SW480 (cell line): ENCODE measurements at regions not wholly inside any gene's neighbourhood (a gene's known extent, or its start where the extent isn't known, plus 50 kb on each side); places are given as distances from the start of the nearest gene placed in this dataset.

ENCODE experiments used
- DNase-seq: peaks from one replicate; pipeline ENCODE4 v3.0.0-alpha.2; 2016; ENCODE audit warnings: low spot score

DNA sequence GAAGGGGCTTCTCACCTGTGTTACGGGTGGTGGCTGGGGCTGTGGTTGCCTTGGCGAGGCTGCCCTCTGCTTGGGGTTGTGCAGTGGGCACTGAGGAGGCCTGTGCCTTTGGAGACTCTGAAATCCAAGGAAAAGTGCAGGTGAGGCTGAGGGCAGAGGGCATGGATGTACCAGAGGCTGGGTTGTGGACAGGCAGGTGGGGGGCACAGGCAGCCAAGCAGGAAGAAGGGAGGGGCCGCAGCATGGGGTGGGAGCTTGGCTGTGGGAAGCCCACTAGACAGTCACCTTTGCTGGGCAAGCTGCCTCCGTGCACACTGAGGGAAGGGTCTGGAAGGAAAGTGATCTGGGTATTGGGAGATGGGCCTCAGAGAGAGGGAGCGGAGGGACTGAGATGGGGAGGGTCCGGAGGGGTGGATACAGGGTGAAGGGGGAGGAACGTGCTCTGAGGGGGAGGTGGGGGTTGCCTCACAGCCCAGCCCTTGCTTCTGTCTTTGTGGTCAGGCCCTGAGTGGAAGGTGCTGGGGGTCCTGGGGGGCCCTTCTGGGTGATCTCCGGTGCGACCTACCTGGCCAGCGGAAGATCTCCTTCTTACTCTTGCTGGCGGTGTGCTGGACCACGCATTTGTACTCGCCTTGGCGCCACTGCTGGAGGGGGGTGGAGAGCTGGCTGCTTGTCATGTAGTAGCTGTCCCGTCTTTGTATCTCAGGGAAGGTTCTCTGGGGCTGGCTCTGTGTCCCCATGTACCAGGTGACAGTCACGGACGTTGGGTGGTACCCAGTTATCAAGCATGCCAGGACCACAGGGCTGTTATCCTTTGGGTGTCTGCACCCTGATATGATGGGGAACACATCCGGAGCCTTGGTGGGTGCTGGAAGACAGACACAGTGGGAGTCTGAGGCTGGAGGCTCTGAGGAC, 318.7 kb downstream of the TMEM121 start:
- no peak for DNase-seq

DNA sequence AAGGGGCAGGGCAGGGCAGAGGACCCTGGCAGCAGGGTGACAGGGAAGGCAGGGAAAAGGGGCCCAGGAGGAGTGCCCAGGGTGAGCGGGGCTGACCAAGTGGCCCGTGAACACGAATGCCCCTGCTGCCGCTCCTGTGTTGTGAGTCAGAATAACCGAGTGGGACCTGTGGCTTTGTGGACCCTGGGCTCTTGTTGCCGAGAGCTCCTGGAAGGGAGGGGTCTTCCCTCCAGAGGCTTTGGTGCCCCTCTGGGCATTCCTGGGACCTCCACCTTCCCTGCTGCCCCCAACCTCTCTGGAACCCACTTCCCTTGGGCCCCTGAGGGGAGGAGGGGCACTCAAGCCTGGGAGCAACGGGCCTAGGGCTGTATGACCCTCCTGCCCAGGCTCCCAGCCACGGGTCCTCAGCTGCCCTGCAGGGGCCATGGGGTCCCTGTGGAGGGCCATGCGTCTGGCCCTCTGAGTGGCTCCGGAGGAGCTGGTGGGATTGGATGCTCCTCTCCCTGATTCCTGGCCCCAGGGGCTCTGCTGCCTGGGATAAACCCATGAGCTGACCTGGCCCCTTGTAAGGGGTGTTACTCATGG, 319.4 kb downstream of the TMEM121 start:
- no peak for DNase-seq

DNA sequence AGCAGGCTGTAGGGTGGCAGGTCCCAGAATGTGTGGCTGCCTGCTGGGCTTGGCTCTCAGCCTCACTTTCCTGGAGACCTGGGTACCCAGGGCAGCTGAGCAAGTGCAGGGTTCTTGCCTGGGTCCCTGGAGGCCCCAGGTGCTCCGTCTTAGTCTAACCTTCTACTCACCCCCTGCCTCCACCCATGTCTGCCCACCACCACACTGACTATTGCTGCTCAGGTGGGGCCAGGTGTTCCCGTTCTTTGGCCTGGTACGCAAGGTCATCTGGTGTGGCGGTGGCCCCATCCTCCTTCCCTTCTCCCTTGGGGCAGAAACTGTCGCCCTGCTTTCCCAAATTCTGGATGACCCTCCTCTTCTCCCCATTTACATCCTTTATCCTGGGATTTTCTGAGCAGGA, 319.9 kb downstream of the TMEM121 start:
- no peak for DNase-seq

DNA sequence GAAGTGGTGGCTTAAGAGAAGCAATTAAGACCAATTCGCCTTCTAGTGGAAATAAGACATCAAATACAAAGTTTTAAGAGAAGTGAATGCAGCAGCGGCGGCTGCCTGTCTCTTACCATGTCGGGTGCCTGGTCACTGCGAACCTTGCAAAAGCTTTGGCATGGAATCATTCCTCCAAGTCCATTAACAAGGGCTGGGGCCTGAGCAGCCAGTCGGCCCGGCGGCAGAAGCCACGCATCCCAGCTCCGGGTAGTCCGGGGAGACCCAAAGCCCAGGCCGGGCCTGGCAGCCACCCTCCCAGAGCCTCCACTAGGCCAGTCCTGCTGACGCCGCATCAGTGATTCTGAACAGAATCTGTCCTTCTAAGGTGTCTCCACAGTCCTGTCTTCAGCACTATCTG, 321.0 kb downstream of the TMEM121 start:
- DNase-seq: no peak

DNA sequence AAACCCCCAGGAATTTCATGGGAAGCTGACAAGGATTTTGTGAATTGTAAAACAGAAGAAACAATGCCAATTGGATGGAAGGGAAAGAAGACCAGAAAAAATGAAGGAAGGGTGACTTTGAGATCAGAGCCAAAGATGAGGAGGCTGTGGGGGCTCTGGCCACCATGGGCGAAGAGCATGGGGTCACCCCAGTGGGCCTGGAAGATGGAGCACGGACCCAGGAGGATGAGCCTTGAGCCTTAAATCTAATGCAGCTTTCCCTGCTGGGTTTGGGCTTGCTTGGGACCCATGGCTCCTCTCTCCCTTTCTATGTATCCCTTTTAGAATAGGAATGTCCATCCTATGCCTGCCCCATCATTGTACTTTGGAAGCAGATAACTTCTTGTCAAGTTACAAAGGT, 322.2 kb downstream of the TMEM121 start:
- DNase-seq: no peak

DNA sequence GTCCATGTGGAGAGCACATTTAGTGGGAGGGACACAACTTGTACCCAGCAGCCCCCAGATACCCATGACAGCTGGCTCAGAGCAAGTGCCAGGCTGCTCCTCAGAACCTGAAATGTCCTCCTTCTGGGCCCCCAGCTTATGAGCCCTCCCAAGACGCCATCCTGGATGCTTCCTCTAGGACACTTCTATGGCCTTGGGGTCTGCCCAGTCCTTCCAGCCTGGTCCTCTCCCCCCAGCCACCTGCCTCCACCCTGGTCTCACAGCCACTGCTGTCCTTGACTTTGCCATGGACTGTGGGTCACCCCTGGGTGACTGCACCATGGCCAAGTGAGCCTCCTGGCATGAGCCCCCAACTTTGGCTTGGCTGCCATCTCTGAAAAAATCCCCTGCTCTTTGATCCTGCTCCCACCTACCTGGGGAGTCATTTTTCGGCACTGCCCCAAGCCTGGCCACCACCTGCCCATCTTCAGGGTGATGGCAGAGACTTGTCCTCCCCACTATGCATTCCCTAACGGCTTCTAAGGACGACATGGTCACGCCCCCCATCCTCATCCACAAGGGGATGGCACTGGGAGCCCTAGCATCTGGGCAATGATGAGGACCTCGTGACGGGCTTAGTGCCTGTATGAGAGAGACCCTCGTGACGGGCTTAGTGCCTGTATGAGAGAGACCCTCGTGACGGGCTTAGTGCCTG, 323.7 kb downstream of the TMEM121 start:
- no peak for DNase-seq

DNA sequence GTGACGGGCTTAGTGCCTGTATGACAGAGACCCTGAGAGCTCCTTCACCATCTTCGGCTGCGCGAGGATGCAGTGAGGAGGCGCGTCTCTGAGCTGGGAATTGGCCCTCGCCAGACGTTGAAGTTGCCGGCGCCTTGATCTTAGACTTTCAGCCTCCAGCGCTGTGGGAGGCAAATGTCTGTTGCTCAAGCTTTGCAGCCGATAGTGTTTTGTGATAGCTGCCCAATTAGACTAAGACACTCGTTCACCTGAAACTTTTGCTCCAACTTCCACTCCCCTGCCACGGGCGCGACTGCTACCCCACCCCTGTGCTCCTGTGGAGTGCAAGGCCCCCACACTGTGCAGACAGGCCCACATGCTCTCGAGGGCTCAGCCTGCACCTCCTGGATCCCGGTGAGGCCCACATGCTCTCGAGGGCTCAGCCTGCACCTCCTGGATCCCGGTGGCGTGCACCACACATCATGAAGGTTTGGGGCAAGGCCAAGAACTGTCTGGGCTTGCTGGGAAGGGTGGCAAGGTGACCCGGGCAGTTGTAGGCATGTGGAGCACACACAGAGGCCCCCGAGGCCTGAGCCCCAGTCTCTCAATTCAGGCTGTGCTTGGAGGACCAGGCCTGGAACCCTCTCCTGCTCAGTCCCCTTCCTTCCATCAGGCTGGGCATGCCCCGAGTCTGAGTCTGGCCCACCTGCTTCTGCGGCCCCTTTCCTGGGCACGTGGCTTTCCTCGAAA, 324.6 kb downstream of the TMEM121 start:
- no peak for DNase-seq

DNA sequence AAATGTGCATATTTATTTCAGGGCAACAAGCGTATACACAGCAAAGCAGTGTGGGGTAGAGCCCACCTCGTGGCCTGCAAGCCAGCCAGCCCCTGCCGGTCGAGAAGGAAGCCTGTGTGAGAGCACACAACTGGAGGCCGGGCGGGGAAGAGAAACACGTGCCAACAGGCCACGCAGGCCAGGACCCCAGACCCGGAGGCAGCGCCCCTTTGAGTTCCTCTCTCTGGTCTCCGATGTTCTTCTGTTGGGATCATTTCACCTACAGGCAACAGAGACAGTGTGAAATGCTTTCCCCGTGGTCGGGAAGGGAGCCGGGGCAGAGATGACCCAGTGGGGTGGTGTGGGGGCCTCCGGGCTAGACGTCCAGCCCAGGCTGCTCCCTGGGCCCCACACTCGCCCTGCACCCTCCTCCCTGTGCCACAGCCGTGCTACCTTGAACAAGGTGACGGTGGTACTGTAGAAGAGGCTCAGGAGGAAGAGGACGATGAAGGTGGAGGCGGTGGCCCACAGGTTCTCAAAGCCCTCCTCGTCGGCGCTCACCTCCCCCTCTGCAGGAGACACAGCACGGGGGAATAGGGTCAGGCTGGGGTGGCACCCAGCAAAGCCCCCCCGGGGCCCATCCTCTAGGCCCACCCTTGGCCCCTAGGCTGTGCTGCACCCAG, 325.5 kb downstream of the TMEM121 start:
- DNase-seq: no peak

DNA sequence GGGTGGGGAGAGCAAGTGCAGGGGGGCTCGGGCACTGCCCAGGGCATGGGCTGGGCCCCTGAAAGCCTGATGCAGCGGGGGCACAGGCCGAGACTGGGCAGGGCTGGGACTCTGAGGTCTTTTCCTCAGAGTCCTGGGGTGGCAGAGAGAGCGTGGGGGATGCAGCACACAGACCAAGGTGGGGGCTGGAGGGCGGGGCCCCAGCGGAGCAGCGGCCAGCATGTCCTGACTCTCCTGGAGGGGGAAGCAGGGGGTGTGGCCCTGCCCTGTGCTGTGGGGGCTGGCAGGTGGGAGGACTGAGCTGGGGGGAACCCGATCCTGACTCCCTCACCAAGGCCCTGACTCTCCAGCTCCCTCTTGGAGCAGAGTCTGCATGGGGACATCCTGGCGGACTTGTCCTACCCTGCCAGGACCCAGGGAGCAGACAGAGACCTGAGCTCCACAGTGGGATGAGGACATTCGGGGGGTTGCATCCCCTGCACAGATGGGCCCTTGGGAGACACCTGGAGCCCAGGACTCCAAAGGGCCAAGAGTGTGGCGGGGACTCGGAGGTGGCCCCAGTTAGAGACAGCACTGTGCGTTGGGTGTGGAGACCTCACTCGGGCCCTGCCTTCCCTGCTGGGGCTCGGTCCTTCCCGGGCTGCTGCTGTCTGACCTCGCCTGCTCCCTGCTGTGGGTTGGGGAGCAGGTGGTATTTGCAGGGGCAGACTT, 326.1 kb downstream of the TMEM121 start:
- DNase-seq: no peak

DNA sequence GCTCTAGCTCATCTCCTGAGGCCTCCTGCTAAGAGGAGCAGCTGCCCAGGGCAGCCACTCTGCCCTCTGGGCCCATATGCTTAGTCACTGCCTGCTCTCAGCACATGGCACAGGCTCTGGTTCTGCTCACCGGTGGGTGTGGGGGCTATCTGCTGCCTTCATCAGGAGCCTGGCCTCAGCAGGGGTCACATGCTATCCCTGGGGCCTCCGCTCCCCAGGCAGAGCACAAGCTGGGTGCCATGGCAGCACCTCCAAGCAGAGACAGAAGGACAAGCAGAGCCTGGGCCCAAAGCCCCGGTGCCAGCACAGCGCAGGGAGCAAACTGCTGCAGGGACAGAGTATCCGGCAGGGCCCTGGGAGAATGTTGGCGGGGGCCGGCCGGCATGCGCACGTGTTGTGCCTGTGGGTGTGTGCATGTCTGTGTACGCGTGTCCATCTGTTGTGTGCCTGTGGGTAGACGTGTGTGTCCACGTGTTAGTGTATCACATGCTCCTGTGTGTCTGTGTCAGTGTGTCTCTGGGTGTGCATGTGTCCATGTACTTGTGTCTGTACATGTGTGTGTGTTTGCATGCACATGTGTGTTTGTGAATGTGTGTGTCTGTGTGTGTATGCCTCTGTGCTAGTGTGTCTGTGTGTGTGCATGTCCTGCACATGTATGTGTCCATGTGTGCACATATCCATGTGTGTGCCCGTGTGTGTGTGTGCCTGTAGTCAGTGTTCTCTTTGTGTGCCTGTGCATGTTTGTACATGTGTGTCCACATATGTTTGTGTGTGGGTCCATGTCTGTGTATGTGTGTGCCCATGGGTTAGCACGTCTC, 326.9 kb downstream of the TMEM121 start:
- DNase-seq: no peak

DNA sequence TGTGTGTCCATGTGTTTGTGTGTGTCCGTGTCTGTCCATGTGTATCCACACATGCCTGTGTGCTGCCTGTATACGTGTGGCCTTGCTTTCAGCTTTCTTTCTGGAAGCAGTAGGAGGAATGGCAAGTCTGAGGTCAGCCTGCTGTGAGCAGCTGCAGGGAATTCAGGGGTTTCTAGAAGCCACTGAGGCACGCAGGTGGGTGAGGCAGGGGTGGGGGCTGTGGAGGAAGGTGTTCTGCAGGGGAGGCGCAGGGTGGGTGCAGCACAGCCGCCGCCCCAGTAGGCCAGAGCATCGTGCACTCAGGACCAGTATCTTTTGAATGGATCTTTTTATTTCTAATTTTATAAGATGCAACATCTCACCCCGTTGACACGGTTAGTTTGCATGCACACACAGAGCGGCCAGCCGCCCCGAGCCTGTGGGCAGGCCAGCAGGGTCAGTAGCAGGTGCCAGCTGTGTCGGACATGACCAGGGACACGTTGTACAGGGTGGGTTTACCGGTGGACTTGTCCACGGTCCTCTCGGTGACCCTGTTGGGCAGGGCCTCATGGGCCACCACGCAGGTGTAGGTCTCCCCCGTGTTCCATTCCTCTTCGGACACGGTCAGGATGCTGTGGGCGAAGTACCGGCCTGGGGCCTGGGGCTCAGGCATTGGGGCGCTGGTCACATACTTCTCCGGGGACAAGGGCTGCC, 327.7 kb downstream of the TMEM121 start:
- DNase-seq: no peak

DNA sequence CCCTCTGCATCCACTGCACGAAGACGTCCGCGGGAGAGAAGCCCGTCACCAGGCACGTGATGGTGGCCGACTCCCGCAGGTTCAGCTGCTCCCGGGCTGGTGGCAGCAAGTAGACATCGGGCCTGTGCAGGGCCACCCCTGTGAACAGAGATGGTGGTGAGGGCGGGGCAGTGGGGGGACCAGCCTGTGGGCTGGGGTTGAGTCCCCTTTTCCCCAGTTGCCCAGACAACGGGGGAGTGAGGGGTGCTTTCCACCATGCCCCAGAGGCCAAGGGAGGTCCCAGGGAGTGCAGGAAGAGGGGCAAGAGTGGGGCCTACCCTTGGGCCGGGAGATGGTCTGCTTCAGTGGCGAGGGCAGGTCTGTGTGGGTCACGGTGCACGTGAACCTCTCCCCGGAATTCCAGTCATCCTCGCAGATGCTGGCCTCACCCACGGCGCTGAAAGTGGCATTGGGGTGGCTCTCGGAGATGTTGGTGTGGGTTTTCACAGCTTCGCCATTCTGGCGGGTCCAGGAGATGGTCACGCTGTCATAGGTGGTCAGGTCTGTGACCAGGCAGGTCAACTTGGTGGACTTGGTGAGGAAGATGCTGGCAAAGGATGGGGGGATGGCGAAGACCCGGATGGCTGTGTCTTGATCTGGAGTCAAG, 328.3 kb downstream of the TMEM121 start:
- DNase-seq: no peak

DNA sequence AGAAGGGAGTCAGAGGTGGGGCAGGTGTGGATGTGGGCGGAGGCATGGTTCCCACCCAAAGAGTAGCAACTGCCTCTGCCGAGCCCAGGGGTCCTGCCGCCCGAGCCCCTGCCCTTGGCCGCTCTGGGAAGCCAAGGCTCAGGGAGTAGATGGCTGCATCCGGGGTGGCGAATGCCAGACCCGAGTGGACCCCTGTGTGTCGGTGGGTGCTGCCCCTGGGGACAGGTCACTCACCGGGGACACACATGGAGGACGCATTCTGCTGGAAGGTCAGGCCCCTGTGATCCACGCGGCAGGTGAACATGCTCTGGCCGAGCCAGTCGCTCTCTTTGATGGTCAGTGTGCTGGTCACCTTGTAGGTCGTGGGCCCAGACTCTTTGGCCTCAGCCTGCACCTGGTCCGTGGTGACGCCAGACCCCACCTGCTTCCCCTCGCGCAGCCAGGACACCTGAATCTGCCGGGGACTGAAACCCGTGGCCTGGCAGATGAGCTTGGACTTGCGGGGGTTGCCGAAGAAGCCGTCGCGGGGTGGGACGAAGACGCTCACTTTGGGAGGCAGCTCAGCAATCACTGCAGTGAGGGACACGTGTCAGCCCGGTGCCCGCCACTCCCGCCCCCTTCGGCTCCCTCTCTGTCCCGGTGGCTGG, 329.0 kb downstream of the TMEM121 start:
- no peak for DNase-seq

DNA sequence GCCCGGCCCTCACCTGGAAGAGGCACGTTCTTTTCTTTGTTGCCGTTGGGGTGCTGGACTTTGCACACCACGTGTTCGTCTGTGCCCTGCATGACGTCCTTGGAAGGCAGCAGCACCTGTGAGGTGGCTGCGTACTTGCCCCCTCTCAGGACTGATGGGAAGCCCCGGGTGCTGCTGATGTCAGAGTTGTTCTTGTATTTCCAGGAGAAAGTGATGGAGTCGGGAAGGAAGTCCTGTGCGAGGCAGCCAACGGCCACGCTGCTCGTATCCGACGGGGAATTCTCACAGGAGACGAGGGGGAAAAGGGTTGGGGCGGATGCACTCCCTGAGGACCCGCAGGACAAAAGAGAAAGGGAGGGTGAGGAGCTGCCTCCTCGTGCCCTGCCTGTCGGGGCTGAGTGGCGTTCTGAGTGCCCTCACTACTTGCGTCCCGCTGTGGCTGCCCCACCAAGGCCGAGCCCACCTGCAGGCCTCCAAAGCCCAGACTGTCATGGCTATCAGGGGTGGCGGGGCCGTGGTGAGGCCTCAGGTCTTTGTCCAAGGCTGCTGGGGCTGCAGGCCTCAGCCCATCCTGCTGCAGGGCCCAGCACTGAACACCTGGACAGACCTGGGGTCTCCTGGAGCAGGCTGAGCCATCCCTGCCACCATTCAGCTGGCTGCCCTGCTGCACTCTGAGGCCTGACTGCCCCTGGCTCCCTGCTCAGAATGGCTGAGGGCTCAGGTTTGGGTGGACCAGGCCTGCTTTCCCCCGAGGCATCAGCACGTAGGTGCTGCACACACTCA, 329.7 kb downstream of the TMEM121 start:
- DNase-seq: no peak

DNA sequence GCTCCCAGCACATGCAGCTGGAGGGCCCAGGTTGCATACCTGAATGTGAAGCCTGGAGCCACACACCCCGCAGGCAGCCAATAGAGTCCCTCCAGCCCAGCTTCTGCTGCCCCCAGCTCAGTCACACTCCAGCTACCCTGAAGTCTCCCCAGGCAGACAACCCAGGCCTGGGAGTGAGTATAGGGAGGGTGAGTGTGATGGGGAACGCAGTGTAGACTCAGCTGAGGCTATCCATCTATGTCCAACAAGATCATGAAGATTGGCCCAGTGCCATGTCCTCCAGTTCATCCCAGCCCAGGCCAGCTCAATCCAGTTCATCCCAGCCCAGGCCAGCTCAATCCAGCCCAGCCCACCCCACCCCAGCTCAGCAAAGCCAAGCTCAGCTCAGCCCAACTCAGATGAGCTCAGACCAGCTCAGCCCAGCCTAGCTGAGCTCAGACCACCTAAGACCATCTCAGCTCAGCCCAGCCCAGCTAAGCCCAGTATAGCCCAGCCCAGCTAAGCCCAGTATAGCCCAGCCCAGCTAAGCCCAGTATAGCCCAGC, 330.4 kb downstream of the TMEM121 start:
- no peak for DNase-seq

DNA sequence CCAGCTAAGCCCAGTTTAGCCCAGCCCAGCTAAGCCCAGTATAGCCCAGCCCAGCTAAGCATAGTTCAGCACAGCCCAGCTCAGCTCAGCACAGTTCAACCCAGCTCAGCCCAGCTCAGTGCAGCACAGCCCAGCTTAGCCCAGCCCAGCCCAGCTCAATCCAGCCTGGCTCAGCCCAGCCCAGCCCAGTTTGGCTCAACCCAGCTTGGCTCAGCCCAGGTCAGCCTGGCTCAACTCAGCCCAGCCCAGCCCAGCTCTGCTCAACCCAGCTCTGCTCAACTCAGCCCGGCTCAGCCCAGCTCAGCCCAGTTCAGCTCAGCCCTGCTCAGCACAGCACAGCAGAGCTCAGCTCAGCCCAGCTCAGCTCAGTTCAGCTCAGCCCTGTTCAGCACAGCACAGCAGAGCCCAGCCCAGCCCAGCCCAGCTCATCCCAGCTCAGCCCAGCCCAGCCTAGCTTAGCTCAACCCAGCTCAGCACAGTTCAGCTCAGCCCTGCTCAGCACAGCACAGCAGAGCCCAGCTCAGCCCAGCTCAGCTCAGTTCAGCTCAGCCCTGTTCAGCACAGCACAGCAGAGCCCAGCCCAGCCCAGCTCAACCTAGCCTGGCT, 330.9 kb downstream of the TMEM121 start:
- no peak for DNase-seq
